WERI-Rb-1 (cell line): ENCODE measurements at regions not wholly inside any gene's neighbourhood (a gene's known extent, or its start where the extent isn't known, plus 50 kb on each side); places are given as distances from the start of the nearest gene placed in this dataset.

ENCODE experiments used
- DNase-seq: peaks from one replicate; pipeline ENCODE4 v3.0.0-alpha.2; 2020
- H3K27ac ChIP-seq: fragments of 250-450 bp; sonication (Bioruptor Pico); 2 replicates; pipeline ENCODE4 v1.5.1; 2020; ENCODE audit warnings: mild to moderate bottlenecking, moderate library complexity
- H3K27me3 ChIP-seq: fragments of 250-450 bp; sonication (Bioruptor Pico); 2 replicates; pipeline ENCODE4 v1.5.1; 2021; ENCODE audit warnings: mild to moderate bottlenecking, low read depth, moderate library complexity; ENCODE audit not compliant: insufficient read depth, severe bottlenecking
- H3K36me3 ChIP-seq: fragments of 250-450 bp; sonication (Bioruptor Pico); 2 replicates; pipeline ENCODE4 v1.5.1; 2020; ENCODE audit warnings: mild to moderate bottlenecking, moderate library complexity
- H3K4me3 ChIP-seq: 2 replicates; pipeline ENCODE4 v1.5.1; 2011; ENCODE audit warnings: low read depth, mild to moderate bottlenecking, control low read depth, low read length
- H3K9me3 ChIP-seq: fragments of 250-450 bp; sonication (Bioruptor Pico); 2 replicates; pipeline ENCODE4 v1.5.1; 2021; ENCODE audit warnings: mild to moderate bottlenecking, moderate library complexity; ENCODE audit not compliant: severe bottlenecking
- TF ChIP-seq, protein P1 (sequence below): IDR thresholded peaks from 2 replicates; pipeline ENCODE4 v1.5.1; 2011; ENCODE audit warnings: low read depth, mild to moderate bottlenecking, control low read depth, inconsistent platforms, low read length

DNA sequence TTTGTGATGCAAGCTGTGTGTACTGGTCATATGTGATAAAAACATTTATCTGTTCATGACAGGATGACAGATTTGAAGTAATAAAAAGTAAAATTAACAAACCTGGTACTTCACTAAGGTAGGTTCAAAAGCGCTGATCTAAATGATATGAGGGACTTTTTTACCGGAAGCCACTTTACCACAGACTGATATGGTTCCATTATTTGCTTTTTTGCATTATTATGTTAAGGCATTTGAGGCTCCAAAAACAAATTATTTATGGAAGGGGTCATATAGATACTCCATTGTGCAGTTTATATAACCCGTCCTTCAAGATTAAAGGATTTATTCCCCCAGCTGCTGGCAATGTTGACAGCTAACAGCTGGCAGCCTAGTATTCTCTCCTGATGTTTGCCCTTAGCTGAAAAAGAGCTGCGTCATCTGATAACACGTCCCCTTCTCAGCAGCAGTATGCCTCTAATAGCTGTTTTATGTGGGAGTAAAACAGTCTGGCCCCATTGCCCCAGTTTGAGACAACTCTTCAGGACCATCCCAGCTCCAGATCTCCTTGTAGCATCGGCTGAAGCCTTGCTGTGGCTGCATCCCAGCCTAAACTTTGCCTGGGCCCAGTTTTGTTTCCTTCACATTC, 84.8 kb upstream of the XIRP2 start:
- Histone ChIP-seq H3K27me3 (no peaks in the 10 kb centered on the region), H3K4me3 (no peak overlapping the region), H3K27ac (no peak overlapping the region), H3K36me3 (no peaks in the 10 kb centered on the region), H3K9me3 (no peaks in the 10 kb centered on the region)
- TF ChIP-seq, protein P1, sequence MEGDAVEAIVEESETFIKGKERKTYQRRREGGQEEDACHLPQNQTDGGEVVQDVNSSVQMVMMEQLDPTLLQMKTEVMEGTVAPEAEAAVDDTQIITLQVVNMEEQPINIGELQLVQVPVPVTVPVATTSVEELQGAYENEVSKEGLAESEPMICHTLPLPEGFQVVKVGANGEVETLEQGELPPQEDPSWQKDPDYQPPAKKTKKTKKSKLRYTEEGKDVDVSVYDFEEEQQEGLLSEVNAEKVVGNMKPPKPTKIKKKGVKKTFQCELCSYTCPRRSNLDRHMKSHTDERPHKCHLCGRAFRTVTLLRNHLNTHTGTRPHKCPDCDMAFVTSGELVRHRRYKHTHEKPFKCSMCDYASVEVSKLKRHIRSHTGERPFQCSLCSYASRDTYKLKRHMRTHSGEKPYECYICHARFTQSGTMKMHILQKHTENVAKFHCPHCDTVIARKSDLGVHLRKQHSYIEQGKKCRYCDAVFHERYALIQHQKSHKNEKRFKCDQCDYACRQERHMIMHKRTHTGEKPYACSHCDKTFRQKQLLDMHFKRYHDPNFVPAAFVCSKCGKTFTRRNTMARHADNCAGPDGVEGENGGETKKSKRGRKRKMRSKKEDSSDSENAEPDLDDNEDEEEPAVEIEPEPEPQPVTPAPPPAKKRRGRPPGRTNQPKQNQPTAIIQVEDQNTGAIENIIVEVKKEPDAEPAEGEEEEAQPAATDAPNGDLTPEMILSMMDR, result no peak
- DNase-seq, result no peak

DNA sequence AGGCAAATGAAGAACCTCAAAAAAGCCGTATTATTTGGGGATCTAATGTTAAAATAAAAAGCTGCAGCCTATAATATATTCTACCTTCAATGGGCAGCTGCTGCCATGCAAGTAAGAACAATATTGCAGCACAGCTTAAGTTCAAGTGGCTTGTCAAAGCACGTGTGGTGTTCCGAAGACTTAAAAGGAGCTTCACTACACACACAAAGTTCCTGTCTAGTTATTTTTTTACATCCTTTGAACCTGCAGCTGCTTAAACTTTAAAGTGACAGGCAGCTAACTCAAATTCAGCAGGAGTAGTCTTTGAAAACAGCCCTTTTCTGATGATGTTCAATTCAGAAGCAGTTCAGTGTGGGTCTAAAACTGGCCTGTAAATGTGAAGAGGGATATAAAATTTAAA, 85.8 kb upstream of the XIRP2 start:
- TF ChIP-seq, protein P1, result no peak
- Histone ChIP-seq H3K27me3 (no peaks in the 10 kb centered on the region), H3K27ac (no peak overlapping the region), H3K36me3 (no peaks in the 10 kb centered on the region), H3K9me3 (no peaks in the 10 kb centered on the region), H3K4me3 (no peak overlapping the region)
- no peak for DNase-seq

DNA sequence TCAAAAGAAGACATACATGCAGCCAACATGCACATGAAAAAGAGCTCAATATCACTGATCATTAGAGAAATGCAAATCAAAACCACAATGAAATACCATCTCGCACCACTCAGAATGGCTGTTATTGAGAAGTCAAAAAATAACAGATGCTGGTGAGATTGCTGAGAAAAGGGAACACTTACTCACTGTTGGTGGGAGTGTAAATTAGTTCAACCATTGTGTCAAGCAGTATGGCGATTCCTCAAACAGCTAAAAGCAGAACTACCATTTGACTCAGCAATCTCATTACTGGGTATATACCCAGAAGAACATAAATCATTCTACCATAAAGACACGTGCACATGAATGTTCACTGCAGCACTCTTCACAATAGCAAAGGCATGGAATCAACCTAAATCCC, 95.5 kb upstream of the XIRP2 start:
- TF ChIP-seq, protein P1, result no peak
- H3K27ac ChIP-seq, result no peak overlapping the region
- H3K4me3 ChIP-seq, result no peak overlapping the region
- H3K36me3 ChIP-seq, result no peaks in the 10 kb centered on the region
- H3K27me3 ChIP-seq, result no peaks in the 10 kb centered on the region
- no peak for DNase-seq
- peaks cover 2% of the 10 kb centered on the region for H3K9me3 ChIP-seq

DNA sequence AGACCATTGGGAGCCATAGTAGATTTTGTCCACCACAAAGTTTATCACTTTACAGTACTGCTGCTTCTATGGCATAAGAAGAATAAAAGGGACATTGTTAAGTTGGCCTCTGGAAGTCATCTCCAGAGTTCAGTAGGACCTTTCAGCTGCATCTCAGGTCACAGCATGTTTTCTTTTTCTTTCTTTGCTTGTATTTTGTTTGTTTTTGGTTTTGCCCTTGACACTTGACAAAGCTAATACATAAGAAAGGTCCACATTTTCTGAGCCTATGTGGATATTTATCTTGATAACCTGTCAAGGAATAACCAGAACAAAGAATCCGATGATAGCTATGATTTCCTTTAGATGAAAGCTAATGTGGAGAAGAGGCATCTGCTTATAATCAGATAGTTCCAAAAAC, 101.6 kb upstream of the XIRP2 start:
- DNase-seq, result no peak
- Histone ChIP-seq H3K4me3 (no peak overlapping the region), H3K27ac (no peak overlapping the region), H3K9me3 (no peaks in the 10 kb centered on the region), H3K27me3 (no peaks in the 10 kb centered on the region), H3K36me3 (no peaks in the 10 kb centered on the region)
- TF ChIP-seq, protein P1, result no peak

DNA sequence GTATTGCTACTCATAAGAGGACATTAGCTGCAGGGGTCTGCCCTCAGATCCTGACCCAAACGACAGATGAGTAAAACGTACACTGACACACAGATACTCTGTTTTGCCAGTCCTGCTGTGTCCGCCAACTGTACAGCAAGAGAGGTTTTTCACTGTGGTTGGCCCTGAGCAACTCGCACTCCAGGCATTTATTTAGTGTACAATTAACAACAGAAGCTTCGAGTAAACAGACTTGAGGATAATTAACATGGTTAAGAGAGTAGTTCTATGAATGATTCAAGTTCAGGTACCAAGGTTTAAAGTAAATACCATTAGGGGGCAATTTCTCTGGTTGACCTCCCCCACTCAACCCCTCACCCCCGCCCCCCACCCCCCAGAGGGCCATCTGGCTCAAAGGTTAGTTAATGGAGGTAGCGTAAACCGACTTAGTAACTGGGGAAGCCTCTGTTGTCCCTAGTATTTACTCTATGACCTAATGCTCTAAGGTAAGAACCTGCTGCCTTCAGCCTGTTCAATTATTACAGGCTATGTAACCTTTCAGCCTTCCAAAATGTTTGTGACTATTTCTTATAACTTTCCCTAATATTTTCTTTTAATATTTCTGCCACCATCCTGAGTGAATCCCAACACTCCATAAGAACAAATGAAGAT, 103.9 kb upstream of the XIRP2 start:
- peak overlapping the region; percentile 20; the same call in 1 of the 2 replicates for H3K27ac ChIP-seq
- no peaks in the 10 kb centered on the region for H3K36me3 ChIP-seq
- H3K9me3 ChIP-seq, result no peaks in the 10 kb centered on the region
- TF ChIP-seq, protein P1, result no peak
- H3K27me3 ChIP-seq, result no peaks in the 10 kb centered on the region
- H3K4me3 ChIP-seq, result no peak overlapping the region
- DNase-seq, result no peak

DNA sequence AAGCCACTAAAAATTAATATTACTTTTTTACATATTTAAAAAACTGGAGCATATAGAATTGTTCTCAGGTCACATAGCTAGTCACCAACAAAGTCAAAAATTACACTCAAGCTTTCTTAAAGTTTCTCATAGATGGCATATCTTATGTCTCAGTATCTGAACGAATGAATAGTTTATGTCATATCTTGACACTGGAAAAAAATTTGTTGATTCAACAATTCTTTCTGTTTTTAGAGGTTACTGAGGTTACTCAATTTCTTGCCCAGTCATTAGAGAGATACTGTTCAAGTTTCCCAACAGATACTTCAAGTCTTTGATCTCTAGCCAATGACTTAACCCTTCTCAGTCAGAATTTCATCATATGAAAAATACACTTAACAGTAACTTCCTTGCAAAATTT, 113.1 kb upstream of the XIRP2 start:
- Histone ChIP-seq H3K27me3 (no peaks in the 10 kb centered on the region), H3K9me3 (no peaks in the 10 kb centered on the region), H3K4me3 (no peak overlapping the region), H3K27ac (no peak overlapping the region), H3K36me3 (no peaks in the 10 kb centered on the region)
- DNase-seq, result no peak
- TF ChIP-seq, protein P1, result no peak
